ENCODE measurements at regions not wholly inside any gene's neighbourhood (a gene's known extent, or its start where the extent isn't known, plus 50 kb on each side); places are given as distances from the start of the nearest gene placed in this dataset.
"Not testable (repeated sequence)": the region's sequence is repeated elsewhere in the genome, so short reads cannot be mapped to it uniquely, and the experiment has no call there.

- H3K4me3 ChIP-seq (replicated peaks; ENCODE audit: low read depth, low read length), result no peak overlapping the region
- no peak for TF ChIP-seq CTCF (IDR thresholded peaks at IDR 0.05; ENCODE audit: low read length, missing control alignments)
- no peak for DNase-seq (ENCODE audit: low read depth)
Measured at GRCh38 chr6:119844387-119844786, 494.8 kb upstream of the MAN1A1 start.

GRCh38 chr6:119842191-119842590 lies 492.6 kb upstream of the MAN1A1 start:
- DNase-seq (ENCODE audit: low read depth), result no peak
- no peak for TF ChIP-seq CTCF (IDR thresholded peaks at IDR 0.05; ENCODE audit: low read length, missing control alignments)
- no peak overlapping the region for H3K4me3 ChIP-seq (replicated peaks; ENCODE audit: low read depth, low read length)

GRCh38 chr6:119838043-119838442 lies 488.5 kb upstream of the MAN1A1 start:
- no peak for TF ChIP-seq CTCF (IDR thresholded peaks at IDR 0.05; ENCODE audit: low read length, missing control alignments)
- DNase-seq (ENCODE audit: low read depth), result no peak
- H3K4me3 ChIP-seq (replicated peaks; ENCODE audit: low read depth, low read length), result no peak overlapping the region

GRCh38 chr6:119834418-119834817 lies 484.9 kb upstream of the MAN1A1 start:
- H3K4me3 ChIP-seq (replicated peaks; ENCODE audit: low read depth, low read length), result no peak overlapping the region
- DNase-seq (ENCODE audit: low read depth), result no peak
- no peak for TF ChIP-seq CTCF (IDR thresholded peaks at IDR 0.05; ENCODE audit: low read length, missing control alignments)

GRCh38 chr6:119832411-119832810 lies 482.9 kb upstream of the MAN1A1 start:
- H3K4me3 ChIP-seq (replicated peaks; ENCODE audit: low read depth, low read length), result no peak overlapping the region
- TF ChIP-seq CTCF (IDR thresholded peaks at IDR 0.05; ENCODE audit: low read length, missing control alignments), result no peak
- no peak for DNase-seq (ENCODE audit: low read depth)

- DNase-seq (ENCODE audit: low read depth), result no peak
- TF ChIP-seq CTCF (IDR thresholded peaks at IDR 0.05; ENCODE audit: low read length, missing control alignments), result no peak
- no peak overlapping the region for H3K4me3 ChIP-seq (replicated peaks; ENCODE audit: low read depth, low read length)
Measured at GRCh38 chr6:119830494-119831295, 481.1 kb upstream of the MAN1A1 start.

- no peak overlapping the region for H3K4me3 ChIP-seq (replicated peaks; ENCODE audit: low read depth, low read length)
- DNase-seq (ENCODE audit: low read depth), result no peak
- no peak for TF ChIP-seq CTCF (IDR thresholded peaks at IDR 0.05; ENCODE audit: low read length, missing control alignments)
Measured at GRCh38 chr6:119830069-119830468, 480.5 kb upstream of the MAN1A1 start.

GRCh38 chr6:119829499-119829898 lies 479.9 kb upstream of the MAN1A1 start:
- H3K4me3 ChIP-seq (replicated peaks; ENCODE audit: low read depth, low read length), result not testable (repeated sequence)
- DNase-seq (ENCODE audit: low read depth), result peak; percentile 2

All from fibroblast of pulmonary artery (primary cell).